ENCODE measurements at regions not wholly inside any gene's neighbourhood (a gene's known extent, or its start where the extent isn't known, plus 50 kb on each side); places are given as distances from the start of the nearest gene placed in this dataset.
"Not testable (repeated sequence)": the region's sequence is repeated elsewhere in the genome, so short reads cannot be mapped to it uniquely, and the experiment has no call there.

GRCh38 chr12:102255687-102256086 lies 58.1 kb upstream of the PMCH start:
- H3K36me3 Mint-ChIP-seq (ENCODE audit: low read depth); intact Hi-C loops (cut with micrococcal nuclease): not testable (repeated sequence)

GRCh38 chr12:102251005-102251404 lies 53.4 kb upstream of the PMCH start:
- H3K9me3 Mint-ChIP-seq; H3K27me3 Mint-ChIP-seq; H3K27ac Mint-ChIP-seq; H3K4me3 Mint-ChIP-seq; H3K4me1 Mint-ChIP-seq; H3K36me3 Mint-ChIP-seq (ENCODE audit: low read depth); intact Hi-C loops (cut with micrococcal nuclease); DNase-seq: not testable (repeated sequence)

More at GRCh38 chr12:102255687-102256086, 58.1 kb upstream of the PMCH start:
- not testable (repeated sequence) for H3K27me3 Mint-ChIP-seq, H3K27ac Mint-ChIP-seq, H3K4me3 Mint-ChIP-seq, H3K9me3 Mint-ChIP-seq, H3K4me1 Mint-ChIP-seq, DNase-seq

- Mint-ChIP-seq H3K4me1 (no peaks in the 10 kb centered on the region), H3K4me3 (no peak overlapping the region), H3K27me3 (peaks cover 12% of the 10 kb centered on the region), H3K36me3 (ENCODE audit: low read depth) (no peaks in the 10 kb centered on the region), H3K27ac (no peak overlapping the region), H3K9me3 (peaks cover 7% of the 10 kb centered on the region)
- DNase-seq = no peak
- intact Hi-C loops (cut with micrococcal nuclease) = no loop called here
Observed at GRCh38 chr12:102249079-102249841, 51.6 kb upstream of the PMCH start.
